DND-41 (cell line): ENCODE measurements at regions not wholly inside any gene's neighbourhood (a gene's known extent, or its start where the extent isn't known, plus 50 kb on each side); places are given as distances from the start of the nearest gene placed in this dataset.

Experiments used
- EZH2 ChIP-seq: IDR thresholded peaks from 3 replicates; pipeline ENCODE4 v1.6.1; 2012; ENCODE audit warnings: borderline replicate concordance, low read depth, mild to moderate bottlenecking, moderate library complexity, low read length, inconsistent platforms; ENCODE audit not compliant: severe bottlenecking
- TF ChIP-seq, protein P1 (sequence below): IDR thresholded peaks from 2 replicates; pipeline ENCODE4 v1.5.1; 2012; ENCODE audit warnings: borderline replicate concordance, low read length, moderate library complexity, mild to moderate bottlenecking; ENCODE audit not compliant: poor library complexity, severe bottlenecking; ENCODE audit errors: extremely low read depth

DNA sequence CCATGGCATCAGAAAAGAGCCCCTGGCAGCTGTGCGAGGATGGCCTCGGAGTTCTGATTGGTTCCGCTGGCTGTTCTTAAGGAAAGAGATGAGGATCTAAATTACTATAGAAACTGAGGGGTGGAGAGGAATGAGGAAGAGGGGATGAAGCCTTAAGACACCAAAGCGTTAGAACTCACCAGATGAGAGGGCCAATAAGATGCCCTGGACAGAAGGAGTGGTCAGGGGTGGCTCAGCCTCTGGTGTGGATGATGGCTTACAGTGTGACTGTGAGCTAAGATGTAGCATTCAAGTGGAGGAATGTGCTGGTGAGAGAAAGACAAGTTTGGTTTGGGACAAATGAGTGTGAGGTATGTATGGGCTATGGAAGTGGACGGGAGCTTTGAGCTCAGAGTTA lies 97.8 kb downstream of the ZFP36L2 start:
- no peak for TF ChIP-seq EZH2
- TF ChIP-seq, protein P1, sequence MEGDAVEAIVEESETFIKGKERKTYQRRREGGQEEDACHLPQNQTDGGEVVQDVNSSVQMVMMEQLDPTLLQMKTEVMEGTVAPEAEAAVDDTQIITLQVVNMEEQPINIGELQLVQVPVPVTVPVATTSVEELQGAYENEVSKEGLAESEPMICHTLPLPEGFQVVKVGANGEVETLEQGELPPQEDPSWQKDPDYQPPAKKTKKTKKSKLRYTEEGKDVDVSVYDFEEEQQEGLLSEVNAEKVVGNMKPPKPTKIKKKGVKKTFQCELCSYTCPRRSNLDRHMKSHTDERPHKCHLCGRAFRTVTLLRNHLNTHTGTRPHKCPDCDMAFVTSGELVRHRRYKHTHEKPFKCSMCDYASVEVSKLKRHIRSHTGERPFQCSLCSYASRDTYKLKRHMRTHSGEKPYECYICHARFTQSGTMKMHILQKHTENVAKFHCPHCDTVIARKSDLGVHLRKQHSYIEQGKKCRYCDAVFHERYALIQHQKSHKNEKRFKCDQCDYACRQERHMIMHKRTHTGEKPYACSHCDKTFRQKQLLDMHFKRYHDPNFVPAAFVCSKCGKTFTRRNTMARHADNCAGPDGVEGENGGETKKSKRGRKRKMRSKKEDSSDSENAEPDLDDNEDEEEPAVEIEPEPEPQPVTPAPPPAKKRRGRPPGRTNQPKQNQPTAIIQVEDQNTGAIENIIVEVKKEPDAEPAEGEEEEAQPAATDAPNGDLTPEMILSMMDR: no peak
